ENCODE measurements at regions not wholly inside any gene's neighbourhood (a gene's known extent, or its start where the extent isn't known, plus 50 kb on each side); places are given as distances from the start of the nearest gene placed in this dataset.
"Not testable (repeated sequence)": the region's sequence is repeated elsewhere in the genome, so short reads cannot be mapped to it uniquely, and the experiment has no call there.

DNA sequence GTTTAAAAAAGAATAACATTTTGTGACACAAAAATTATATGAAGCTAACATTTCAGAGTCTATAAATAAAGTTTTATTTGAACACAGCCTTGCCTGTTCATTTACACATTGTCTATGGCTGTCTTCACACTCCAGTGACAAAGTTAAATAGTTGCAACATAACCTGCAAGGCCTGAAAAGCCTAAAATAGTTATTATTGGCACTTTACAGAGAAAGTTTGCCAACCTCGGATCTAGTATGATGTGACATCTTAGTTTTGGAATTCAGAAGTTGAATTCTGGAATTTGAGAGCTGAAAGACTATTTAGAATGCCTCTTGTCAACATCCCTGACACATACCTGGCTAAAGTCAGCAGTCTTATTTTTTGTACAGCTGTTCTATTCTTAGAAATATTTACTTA, 68.3 kb downstream of the DYRK2 start:
- DNase-seq: no peak

DNA sequence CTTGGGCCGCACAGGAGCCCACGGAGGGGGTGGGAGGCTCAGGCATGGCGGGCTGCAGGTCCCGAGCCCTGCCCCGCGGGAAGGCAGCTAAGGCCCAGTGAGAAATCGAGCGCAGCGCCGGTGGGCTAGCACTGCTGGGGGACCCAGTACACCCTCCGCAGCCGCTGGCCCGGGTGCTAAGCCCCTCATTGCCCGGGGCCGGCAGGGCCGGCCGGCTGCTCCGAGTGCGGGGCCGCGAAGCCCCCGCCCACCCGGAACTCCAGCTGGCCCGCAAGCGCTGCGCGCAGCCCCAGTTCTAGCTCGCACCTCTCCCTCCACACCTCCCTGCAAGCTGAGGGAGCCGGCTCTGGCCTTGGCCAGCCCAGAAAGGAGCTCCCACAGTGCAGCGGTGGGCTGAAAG, 70.8 kb downstream of the DYRK2 start:
- DNase-seq: not testable (repeated sequence)

DNA sequence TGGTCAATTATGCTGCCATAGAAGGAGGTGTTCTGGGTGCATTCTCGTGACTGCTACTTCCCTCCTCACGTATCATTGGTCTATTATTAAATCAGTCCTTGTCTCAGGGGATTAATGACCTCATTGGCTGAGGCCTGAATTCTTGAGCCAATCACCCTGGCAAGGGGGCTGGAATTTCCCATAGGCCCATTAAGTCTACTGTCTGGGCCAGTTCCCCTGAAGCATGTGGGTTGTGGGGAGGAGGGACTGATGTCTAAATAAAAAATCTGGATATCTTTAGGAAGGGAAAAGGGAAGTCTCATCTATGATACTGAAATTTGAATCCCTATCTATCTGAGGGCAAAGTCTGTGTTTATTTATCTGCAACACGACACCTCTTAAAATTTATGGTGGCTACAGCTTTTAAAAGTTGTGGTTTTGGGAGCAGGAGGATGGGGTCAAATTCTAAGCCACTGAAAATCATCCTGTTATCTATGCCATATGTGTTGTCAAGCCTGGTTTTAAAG, 71.9 kb downstream of the DYRK2 start:
- no peak for DNase-seq

DNA sequence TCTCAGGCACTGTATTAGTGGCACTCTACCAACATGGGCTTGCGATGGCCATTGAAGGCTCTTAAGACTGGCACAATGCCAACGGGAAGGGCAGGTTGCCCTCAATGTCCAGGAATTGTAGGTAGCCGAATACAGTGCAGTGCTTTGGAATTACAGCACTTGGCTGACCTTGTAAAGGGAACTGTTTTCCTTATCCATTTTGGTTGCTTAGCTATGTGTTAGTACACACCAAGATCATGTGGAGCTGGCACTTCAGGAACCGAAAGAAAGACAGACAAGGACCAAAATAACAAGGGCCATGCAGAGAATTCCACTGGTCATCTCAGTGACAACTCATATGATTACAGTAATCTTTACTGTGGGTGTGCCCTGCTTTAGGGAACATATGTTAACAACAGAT, 72.7 kb downstream of the DYRK2 start:
- no peak for DNase-seq

DNA sequence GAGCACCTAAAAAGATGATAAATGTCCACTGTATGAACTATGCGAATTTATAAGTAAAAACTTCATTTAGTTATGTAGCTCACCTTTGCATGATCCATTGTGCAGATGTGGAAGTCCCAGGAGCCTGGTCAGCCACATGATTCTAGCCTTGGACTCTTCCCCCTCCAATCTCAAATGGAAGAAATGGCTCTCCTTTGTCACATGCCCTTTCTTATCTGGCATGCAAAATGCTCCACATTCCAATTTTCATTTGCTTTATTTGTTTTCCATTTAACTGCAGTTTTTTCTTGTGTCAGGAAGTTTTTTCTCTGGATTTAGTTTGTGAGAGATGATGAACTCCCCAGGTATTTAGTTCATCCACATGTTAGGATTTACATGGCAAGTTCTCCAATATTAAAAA, 73.8 kb downstream of the DYRK2 start:
- no peak for DNase-seq

DNA sequence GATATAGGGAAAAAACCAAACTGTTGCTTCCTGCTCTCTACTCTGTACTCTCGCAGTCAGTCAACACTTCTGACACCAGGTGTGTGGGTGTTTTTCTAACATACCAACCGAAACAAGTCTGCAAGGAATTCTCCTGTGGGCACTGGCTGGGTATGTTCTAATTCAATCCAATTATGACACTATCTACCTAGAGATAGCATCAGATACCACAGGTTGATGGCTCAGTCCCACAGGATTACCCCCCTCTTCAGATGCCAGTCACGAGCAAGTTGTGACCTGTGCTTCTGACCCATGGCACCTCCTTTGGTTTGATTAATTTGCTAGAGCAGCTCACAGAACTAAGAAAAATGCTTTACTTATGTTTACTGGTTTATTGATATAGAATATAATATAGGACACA, 78.3 kb downstream of the DYRK2 start:
- no peak for DNase-seq

DNA sequence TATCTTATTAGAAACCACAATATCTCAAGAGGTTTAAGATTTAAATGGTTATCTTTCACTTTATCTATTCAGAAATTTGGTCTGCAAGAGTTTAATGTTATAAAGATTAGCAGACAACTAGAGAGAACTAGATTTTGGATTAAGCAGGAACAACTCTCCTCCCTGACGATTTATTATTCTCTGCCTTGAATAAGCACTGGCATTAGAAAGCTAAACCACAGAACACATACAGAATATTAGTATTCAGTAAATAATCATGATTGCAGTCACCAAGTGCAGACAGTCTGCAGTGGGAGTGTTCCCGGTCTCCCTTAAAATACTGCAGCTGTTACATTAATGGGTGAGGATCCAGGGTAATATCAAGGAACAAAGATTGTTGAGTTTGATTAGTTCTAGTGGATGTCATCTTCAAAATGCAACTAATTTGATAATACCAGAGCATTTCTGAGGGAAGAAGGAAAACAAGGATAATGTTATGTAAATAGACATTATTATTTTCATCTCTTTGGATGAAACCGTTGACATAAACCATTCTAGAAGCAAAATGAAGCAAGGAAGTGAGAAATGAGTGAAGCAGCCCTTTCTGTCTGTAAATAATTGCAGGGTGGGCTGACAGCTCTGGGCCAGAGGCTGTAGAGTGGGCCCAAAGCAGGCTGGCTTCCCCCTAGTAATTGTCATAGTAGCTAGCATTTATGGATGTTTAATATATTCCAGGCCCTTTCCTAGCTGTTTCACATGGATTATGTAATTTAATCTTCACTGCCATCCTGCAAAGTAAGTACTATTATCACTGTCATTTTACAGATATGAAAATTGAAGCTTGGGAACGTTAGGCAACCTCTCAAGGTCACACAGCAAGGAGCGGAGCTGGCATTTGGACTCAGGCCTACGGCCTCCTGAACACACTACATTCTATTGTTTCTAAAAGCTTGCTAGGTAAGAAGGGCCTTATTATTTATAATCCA, 79.4 kb downstream of the DYRK2 start:
- no peak for DNase-seq

DNA sequence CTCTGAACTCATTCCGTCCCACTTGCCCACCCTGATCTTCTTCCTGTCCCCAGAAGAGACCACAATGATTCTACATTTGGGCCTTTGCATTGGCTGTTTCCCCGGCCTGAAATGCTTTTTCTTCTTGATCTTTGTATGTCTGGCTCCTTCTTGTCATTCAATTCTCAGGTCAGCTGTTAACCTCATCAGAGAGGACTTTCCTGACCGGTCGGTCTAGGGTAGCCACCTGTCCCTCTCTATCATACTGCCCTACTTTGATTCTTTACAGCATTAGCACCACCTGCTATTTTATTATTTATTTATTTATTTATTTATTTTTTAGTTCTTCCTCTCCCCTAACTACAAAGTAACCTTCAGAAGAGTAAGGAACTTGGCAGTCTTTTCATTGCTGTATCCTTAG, 84.3 kb downstream of the DYRK2 start:
- no peak for DNase-seq

DNA sequence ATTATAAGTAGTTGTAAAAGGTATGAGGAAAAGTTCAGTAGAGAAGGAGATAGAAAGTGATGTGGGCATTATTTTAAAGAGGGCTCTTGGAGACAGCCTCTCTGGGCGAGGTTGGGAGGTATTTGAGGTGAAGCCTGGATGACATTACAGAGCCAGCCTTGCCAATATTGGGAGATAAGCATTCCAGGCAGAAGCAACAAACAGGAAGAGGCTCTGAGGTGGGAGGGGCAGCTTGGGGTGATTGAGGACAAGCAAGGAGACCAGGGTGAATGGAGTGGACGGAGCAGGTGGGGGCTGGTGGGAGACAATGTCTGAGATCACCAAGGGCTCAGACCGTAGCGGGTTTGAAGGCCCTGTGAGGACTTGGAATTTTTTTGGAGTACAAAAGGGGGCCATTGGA, 87.3 kb downstream of the DYRK2 start:
- DNase-seq: no peak

DNA sequence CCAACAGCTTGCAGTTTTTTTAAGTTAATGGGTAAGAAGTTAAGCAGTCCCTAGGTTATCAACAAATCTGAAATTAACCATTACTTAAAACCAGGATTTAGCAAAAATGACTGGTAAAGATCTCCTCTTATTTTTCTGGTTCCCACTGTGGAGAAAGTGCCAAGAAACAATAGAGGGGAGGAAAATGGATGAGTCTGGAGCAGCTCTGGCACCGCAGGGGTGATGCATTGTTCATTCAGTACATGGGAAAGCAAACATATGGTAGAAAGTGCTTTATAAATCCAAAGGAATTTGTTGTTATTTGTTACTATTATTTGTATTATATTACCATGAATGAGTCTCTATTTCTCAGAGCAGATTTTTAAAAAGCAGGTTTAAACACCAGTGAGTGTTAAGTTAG, 92.2 kb downstream of the DYRK2 start:
- DNase-seq: no peak

DNA sequence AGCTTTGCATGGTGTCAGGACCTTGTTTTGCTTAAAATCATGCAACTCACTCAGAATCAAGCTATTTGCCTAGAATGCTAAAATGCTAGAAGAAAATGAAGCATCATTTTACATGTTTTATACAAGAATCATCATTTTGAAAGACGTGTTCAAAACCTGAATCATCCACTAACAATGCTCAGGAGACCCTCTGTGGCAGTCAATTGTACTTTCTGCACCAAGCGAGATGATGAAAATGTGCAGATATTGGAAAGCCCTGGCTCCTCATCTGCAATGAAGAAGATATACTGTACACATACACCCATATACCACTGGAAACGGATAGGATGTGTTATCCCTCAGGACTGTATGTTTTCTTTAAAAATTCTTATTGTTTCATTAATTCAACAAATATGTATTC, 92.7 kb downstream of the DYRK2 start:
- no peak for DNase-seq

DNA sequence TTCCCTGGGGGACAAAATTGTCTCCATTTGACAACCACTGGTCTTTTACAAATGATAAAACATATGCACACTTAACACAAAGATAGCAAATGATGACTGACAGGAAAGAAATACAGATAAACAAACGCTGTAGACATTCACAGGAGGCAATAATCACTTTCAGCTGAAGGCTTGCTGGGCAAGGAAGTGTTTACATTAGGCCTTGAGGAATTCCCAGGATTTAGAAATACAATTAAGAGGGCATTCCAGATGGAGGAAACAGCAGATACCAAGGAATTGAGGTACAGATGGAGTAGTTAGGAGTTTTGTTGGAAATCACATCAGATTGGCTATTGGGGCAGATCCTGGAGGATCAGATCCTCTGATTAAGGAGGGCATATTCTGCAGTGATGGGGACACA, 93.9 kb downstream of the DYRK2 start:
- DNase-seq: no peak

DNA sequence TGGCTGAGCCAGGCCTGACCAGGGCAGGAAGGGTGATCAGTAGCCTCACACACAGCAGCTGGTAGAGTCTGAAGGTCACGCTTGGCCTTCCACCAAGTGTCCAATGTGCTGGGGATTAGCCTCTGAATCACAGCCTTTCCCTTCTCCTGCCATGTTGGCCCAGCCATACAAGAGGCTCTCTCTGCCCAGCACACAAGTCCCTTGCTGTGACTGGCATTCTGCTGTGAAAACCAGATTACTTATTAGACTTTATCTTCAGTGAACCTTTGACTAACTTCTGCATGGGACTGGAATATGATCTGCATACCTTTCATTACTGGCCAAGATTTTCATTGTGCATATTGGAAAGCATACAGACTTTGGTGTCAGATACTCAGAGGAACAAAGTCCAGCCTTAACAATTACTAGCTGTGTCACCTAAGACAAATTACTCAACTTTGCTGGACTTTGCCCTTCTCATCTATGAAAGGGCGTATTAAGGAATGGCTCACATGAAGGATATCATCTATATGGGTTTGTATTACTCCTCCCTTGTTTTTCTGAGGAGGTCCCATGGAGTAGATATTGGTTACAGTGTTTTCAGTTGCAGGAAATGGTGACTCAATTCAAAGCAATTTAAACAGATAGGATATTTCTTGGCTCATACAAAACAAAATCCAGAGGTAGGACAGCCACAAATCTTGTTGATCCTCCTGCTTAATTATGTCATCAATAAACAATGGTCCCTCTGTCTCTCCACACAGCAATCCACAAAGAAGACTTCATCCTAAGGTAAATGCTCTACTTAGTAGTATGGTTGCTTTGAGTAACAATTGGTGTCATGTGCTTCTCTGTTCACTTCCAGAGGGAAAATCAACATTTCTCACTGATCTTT, 99.6 kb downstream of the DYRK2 start:
- no peak for DNase-seq

DNA sequence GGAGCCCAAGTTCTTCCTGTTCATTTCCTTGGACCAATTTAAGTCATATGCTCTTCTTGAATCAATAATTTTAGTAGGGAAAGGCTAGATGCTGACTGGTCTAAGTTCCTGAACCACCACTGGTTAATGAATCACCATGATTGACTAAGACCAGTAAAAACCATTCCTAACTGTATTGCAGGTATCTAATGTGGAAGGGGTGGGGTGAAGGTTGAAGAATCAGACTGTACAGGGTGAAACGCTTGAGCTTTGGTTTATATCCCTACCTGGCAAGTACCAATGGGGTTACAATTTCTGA, 100.1 kb downstream of the DYRK2 start:
- no peak for DNase-seq

DNA sequence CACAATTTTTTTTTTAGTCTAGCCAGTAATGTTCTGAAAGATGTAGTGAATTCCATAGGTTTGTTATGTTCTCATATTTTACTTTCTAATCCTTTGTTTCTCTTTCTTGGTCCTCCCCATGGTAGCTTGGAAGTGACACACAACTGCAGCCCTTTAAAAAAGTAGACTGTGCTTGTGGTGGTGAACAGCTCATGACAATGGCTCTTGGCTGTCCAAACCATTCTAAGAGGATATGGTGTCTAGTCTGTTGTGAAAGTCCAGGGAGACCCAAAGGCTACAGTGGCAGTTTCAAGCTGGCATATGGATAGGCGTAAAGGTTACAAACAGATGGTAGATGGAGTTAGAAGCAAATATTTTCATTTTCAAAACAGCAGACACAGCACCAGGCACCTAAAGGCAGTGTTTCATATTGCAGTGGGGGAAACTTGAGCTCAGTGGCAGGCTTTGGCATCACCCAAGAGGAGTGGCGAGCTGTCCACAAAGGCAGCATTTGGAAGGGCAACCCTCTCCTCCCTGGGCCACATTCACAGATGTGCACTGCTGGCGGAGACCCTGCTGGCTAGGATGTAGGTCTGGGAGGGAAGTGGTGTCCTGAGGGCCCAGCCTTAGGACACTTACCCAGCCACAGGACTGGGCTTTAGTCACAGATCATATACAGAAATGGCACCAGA, 102.1 kb downstream of the DYRK2 start:
- DNase-seq: no peak

DNA sequence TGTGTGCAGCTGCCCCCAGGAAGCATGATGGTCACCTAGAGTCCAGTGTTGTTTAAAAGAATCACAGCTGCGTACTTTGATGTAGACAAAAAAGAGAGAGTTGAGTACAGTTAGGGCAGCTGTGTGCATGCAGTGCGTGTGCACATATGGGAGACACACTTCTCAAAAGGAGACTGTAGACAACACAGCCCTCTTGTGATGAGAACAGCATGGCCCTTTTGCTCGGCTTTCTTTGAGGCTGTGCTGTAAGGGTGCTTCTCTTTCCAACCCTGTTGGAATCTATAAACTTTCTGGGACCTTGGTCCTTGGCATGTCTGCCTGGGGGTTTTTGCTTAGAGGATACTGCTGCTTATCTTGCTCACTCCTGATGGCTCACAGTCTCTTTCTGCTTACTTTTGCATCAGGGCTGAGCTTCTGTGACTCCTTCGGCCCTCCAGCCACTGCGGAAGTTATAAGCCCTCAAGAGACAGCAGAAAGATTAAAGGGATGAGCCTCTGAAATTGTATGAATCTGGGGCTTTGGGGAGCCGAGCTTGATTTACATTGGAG, 102.9 kb downstream of the DYRK2 start:
- DNase-seq: no peak

DNA sequence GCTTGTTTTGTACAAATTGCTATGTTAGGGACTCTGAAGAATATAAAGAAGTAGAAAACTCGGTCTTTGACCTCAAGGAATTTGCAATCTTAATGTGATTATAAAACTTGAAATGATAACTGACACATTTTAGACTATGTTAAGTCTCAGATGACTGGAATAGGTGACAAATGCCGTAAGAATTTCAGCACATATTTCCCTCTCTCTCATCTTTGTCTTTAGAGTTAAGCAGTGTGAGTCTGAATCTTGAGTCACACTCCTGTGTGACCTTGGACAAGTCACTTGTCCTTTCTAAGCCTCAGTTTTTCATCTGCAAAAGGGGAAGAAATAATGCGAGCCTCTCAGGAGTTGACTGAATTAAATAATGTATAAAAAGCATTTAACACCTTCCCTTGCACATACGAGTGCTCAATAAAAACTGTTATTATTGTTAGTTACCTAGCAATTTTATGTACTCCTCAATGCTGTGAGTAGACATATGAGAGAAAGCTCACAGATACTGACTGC, 103.7 kb downstream of the DYRK2 start:
- DNase-seq: no peak

DNA sequence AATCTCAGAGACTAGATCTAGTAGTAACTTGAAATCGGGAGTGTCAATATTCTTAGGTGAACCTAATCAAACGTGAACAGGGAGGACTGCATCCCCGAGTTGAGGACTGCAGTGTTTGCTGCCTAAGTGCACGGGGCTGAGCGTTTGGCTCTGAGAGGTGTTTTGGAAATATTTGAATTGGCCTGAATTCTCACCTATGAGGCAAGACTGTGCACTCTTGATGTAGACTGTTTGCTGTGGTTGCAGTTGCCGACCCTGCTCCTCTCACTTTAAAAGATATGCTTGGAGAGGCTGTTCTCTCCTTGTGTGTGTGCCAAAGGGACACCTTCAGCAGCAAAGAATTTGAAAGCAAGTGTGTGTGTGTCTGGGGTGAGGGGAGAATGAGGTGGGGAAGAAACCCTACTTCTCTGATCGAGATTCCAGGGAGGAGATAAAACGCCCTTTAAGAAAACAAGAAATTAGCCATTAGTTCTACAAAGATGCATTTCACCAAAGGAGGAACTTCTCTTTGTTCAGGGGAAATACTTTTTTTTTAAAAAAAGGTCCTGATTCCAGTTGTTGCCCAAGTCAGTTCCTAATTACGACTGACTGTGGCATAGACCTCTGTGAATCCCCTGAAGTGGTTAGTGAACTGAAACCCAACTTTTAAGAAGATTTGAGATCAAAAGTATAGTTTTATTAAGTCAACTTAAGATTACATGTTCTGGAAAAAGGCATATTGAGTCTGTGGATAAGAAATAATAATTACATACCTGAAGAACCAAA, 106.6 kb downstream of the DYRK2 start:
- no peak for DNase-seq

DNA sequence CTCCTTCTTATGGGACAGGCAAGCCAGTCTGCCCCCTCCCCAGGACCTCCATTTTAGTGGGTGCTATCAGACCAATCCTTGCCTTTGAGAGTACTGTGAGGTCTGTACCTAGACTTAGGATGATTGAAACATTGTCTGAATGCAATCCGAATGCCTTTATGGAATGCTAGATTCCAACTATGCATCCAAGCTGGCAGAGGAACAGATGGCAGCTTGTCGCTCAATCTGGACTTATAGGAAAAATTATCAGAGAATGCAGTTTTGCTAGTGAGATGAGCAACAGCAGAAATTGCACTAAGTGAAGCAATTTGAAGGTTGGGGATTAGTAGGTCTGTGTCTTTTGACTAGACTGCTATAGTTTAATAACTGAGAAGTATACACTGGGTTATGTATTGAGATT, 109.1 kb downstream of the DYRK2 start:
- DNase-seq: no peak

DNA sequence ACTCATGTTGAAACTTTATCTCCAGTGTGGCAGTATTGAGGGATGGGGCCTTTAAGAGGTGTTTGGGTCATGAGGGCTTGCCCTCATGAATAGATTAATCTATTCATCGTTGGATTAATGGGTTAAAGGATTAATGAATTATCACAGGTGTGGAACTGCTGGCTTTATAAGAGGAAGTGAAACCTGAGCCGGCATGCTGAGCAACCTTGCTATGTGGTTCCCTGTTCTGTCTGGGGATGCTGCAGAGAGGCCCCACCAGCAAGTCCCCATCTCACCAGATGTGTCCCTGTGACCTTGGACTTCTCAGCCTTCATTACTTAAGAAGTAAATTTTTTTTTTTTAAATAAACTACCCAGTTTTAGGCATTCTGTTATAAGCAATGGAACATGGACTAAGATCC, 109.6 kb downstream of the DYRK2 start:
- no peak for DNase-seq

DNA sequence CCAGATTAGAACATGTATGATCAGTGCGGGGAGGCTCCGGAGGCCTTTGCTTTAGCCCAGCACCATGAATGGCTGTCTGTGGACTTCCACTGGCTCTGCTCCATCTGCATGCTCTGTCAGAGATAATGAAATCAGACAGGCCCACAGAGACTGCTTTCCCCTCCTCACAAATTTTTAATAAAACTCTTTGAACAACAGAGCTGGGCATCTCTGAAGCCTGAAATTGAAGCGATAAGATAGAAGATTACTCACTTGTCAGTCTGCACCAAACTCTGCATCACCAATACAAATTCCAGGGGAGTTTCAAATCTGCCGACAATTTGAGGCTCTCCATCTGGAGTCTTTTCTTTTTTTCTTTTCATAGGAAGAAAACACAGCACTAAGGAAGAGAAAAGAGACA, 110.0 kb downstream of the DYRK2 start:
- no peak for DNase-seq

DNA sequence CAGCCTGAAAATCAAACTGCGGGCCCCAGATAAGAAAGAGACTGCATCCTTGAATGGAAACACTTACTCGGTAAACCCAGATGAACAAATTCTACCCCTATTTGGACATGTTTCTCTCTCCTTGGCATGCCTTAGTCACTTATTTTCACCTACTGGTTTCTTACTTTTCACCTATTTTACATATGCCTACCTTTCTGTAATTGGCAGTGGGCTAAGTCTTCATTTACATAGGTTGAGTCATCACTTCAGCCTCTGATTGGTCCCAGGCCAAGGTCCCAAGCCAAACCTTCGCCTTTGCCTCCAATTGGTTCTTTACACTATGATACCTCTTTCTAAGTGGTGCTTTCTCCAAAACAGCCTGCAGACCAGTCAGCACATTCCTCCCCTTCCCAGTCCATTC, 111.3 kb downstream of the DYRK2 start:
- DNase-seq: no peak

All from central memory CD4-positive, alpha-beta T cell (primary cell).